ENCODE measurements at regions not wholly inside any gene's neighbourhood (a gene's known extent, or its start where the extent isn't known, plus 50 kb on each side); places are given as distances from the start of the nearest gene placed in this dataset.

- Histone ChIP-seq H2BK15ac (ENCODE audit: low read depth, low read length) (no peak overlapping the region), H3K14ac (replicated peaks; ENCODE audit: low read depth, low read length) (no peak overlapping the region), H3K9ac (ENCODE audit: low read depth, low read length) (no peak overlapping the region), H2AK5ac (ENCODE audit: low read depth, low read length) (no peak overlapping the region), H2AK9ac (replicated peaks; ENCODE audit: low read depth, low read length, poor library complexity) (no peak overlapping the region), H2BK120ac (ENCODE audit: low read depth, low read length) (no peak overlapping the region), H2BK5ac (ENCODE audit: low read depth, low read length, poor library complexity, severe bottlenecking) (no peak overlapping the region), H3K27ac (ENCODE audit: insufficient read depth, low read length) (no peak overlapping the region), H4K20me1 (ENCODE audit: insufficient read depth, low read length) (no peaks in the 10 kb centered on the region), H4K91ac (ENCODE audit: insufficient read depth, low read depth, low read length) (no peak overlapping the region), H3K79me1 (ENCODE audit: low read depth in 1 of 2, low read length in 2 of 2) (no peaks in the 10 kb centered on the region), H3K27me3 (ENCODE audit: control insufficient read depth, insufficient read depth, low read length) (no peaks in the 10 kb centered on the region), H2AFZ (replicated peaks; ENCODE audit: low read length, poor library complexity) (no peak overlapping the region), H4K5ac (ENCODE audit: low read depth, low read length) (no peak overlapping the region), H3K9me1 (ENCODE audit: insufficient read depth, low read length) (no peaks in the 10 kb centered on the region), H3K23ac (ENCODE audit: low read depth, low read length) (no peak overlapping the region), H2BK20ac (ENCODE audit: low read depth, low read length) (no peak overlapping the region), H3K4ac (ENCODE audit: low read depth, low read length) (no peak overlapping the region), H3K18ac (ENCODE audit: low read depth, low read length) (no peak overlapping the region), H3K36me3 (ENCODE audit: control insufficient read depth, insufficient read depth, low read length) (no peaks in the 10 kb centered on the region), H3K9me3 (ENCODE audit: control insufficient read depth, insufficient read depth, low read length) (no peaks in the 10 kb centered on the region), H3K4me2 (ENCODE audit: low read depth, low read length) (no peak overlapping the region), H3K4me1 (ENCODE audit: control insufficient read depth, insufficient read depth, low read length) (no peaks in the 10 kb centered on the region), H4K8ac (ENCODE audit: low read depth in 2 of 2, low read length in 2 of 2) (no peak overlapping the region), H3K4me3 (ENCODE audit: insufficient read depth, low read depth, low read length) (no peak overlapping the region), H3K56ac (ENCODE audit: extremely low read depth, insufficient read depth, low read length) (no peak overlapping the region)
- no TSS peak for BruUV-seq (replicated peaks)
- in situ Hi-C loops (cut with MboI; ENCODE audit: low sequenced_read_pairs) (no loop called here), intact Hi-C loops (cut with micrococcal nuclease) (no loop called here), dilution Hi-C loops (cut with HindIII; ENCODE audit: low sequenced_read_pairs, unreplicated experiment) (no loop called here)
- DNase-seq (no peak), ATAC-seq (ENCODE audit: low read depth) (no peak)
- TF ChIP-seq MAZ (IDR thresholded peaks at IDR 0.05; ENCODE audit: borderline replicate concordance, low read depth, low read length): no peak
- TF ChIP-seq ELK1 (IDR thresholded peaks at IDR 0.05; ENCODE audit: borderline replicate concordance, low read depth, low read length): no peak
- TF ChIP-seq MXI1 (IDR thresholded peaks at IDR 0.05; ENCODE audit: borderline replicate concordance, low read depth, low read length): no peak
- no peak for TF ChIP-seq CEBPB (IDR thresholded peaks at IDR 0.05; ENCODE audit: low read depth, low read length)
- TF ChIP-seq, protein P1, sequence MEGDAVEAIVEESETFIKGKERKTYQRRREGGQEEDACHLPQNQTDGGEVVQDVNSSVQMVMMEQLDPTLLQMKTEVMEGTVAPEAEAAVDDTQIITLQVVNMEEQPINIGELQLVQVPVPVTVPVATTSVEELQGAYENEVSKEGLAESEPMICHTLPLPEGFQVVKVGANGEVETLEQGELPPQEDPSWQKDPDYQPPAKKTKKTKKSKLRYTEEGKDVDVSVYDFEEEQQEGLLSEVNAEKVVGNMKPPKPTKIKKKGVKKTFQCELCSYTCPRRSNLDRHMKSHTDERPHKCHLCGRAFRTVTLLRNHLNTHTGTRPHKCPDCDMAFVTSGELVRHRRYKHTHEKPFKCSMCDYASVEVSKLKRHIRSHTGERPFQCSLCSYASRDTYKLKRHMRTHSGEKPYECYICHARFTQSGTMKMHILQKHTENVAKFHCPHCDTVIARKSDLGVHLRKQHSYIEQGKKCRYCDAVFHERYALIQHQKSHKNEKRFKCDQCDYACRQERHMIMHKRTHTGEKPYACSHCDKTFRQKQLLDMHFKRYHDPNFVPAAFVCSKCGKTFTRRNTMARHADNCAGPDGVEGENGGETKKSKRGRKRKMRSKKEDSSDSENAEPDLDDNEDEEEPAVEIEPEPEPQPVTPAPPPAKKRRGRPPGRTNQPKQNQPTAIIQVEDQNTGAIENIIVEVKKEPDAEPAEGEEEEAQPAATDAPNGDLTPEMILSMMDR (conservative IDR thresholded peaks at IDR 0.05; ENCODE audit: low read depth, low read length): no peak
- no peak for TF ChIP-seq USF2 (IDR thresholded peaks at IDR 0.05; ENCODE audit: low read depth, low read length)
- WGBS, 2 experiments (ENCODE audit: extremely low coverage in 2 of 2, insufficient read length in 1 of 2): no CpG with 5 or more reads among the region's 4 CpGs
- ChIA-PET POLR2A (ENCODE audit: unreplicated experiment) (no interaction called here), CTCF (no interaction called here)
Observed at GRCh38 chr5:107155707-107156106, 515.0 kb downstream of the EFNA5 start.

All from IMR-90 (cell line).